ENCODE measurements at regions not wholly inside any gene's neighbourhood (a gene's known extent, or its start where the extent isn't known, plus 50 kb on each side); places are given as distances from the start of the nearest gene placed in this dataset.
"Not testable (repeated sequence)": the region's sequence is repeated elsewhere in the genome, so short reads cannot be mapped to it uniquely, and the experiment has no call there.

GRCh38 chr3:72655131-72655551 lies 193.1 kb downstream of the SHQ1 start:
- no peak for DNase-seq
- Mint-ChIP-seq H3K4me3 (no peak overlapping the region), H3K27ac (no peak overlapping the region), H3K9me3 (peaks cover 4% of the 10 kb centered on the region), H3K27me3 (peaks cover 17% of the 10 kb centered on the region), H3K36me3 (no peaks in the 10 kb centered on the region), H3K4me1 (peaks cover 12% of the 10 kb centered on the region)
- CTCF ChIA-PET: no interaction called here

DNA sequence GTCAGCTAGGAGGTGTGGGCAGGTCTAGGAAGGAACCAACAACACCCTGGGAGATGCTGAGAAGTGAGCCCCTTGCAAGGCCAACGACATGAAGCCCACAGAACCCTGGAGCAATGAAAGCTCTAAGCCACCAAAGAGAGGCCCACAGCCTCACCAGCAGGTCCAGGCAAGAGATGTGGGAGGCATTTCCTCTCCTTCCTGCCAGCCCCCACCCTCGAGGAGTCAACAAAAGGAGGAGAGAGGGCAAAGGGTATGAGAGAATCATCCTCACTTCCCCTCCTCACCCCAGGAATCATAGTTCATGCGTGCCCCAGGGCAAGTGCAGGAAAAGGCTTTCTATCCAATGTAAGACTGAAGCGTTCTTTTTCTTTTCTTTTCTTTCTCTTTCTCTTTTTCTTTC lies 195.8 kb downstream of the SHQ1 start:
- CTCF ChIA-PET: no interaction called here
- H3K27me3 Mint-ChIP-seq: peaks cover 17% of the 10 kb centered on the region
- DNase-seq: no peak
- H3K27ac Mint-ChIP-seq: no peak overlapping the region
- H3K4me1 Mint-ChIP-seq: peaks cover 2% of the 10 kb centered on the region
- H3K9me3 Mint-ChIP-seq: peaks cover 4% of the 10 kb centered on the region
- H3K4me3 Mint-ChIP-seq: no peak overlapping the region
- no peaks in the 10 kb centered on the region for H3K36me3 Mint-ChIP-seq

GRCh38 chr3:72651498-72651897 lies 196.7 kb downstream of the SHQ1 start:
- Mint-ChIP-seq H3K27ac (no peak overlapping the region), H3K9me3 (peaks cover 4% of the 10 kb centered on the region), H3K36me3 (no peaks in the 10 kb centered on the region), H3K4me3 (no peak overlapping the region), H3K27me3 (peaks cover 17% of the 10 kb centered on the region), H3K4me1 (no peaks in the 10 kb centered on the region)
- no peak for DNase-seq
- CTCF ChIA-PET: no interaction called here

- CTCF ChIA-PET: no interaction called here
- H3K4me1 Mint-ChIP-seq: no peaks in the 10 kb centered on the region
- peaks cover under 1% of the 10 kb centered on the region for H3K9me3 Mint-ChIP-seq
- DNase-seq: no peak
- no peaks in the 10 kb centered on the region for H3K27me3 Mint-ChIP-seq
- no peak overlapping the region for H3K27ac Mint-ChIP-seq
- H3K4me3 Mint-ChIP-seq: no peak overlapping the region
- no peaks in the 10 kb centered on the region for H3K36me3 Mint-ChIP-seq
Measured at GRCh38 chr3:72646263-72646662, 202.0 kb downstream of the SHQ1 start.

DNA sequence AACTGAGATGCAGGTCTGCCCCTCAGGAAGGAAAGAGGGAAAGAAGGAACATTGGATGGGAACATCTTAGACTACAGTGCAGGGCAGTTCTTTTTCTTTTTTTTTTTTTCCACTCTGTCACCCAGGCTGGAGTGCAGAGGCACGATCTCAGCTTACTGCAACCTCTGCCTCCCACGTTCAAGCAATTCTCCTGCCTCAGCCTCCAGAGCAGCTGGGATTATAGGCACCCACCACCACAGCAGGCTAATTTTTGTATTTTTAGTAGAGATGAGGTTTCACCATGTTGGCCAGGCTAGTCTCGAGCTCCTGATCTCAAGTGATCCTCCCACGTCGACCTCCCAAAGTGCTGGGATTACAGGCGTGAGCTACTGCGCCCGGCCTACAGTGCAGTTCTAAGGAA lies 204.6 kb downstream of the SHQ1 start:
- H3K4me1 Mint-ChIP-seq, H3K4me3 Mint-ChIP-seq, CTCF ChIA-PET, H3K27me3 Mint-ChIP-seq, H3K27ac Mint-ChIP-seq, DNase-seq, H3K9me3 Mint-ChIP-seq, H3K36me3 Mint-ChIP-seq: not testable (repeated sequence)

DNA sequence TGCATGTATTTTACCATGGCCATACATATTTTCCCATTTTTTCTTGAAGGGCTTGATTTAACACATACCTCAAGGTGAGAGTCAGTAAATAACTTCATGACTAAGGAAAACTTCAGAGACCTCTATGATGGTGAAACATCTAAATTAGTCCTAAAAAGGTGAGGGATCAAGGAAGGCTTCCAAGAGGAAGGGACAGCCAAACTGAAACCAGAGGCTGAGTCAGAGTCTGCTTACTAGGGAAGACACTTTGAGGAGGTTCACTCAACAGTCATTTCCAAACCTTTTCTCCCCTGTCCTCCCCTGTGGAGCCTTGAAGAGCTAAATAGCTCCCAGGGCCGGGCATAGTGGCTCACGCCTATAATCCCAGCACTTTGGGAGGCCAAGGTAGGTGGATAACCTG lies 206.6 kb downstream of the SHQ1 start:
- H3K4me1 Mint-ChIP-seq: peaks cover 2% of the 10 kb centered on the region
- DNase-seq: no peak
- H3K27me3 Mint-ChIP-seq: no peaks in the 10 kb centered on the region
- no peak overlapping the region for H3K27ac Mint-ChIP-seq
- H3K9me3 Mint-ChIP-seq: no peaks in the 10 kb centered on the region
- no peak overlapping the region for H3K4me3 Mint-ChIP-seq
- H3K36me3 Mint-ChIP-seq: no peaks in the 10 kb centered on the region
- CTCF ChIA-PET: no interaction called here

- no peaks in the 10 kb centered on the region for H3K9me3 Mint-ChIP-seq
- CTCF ChIA-PET: no interaction called here
- no peak overlapping the region for H3K4me3 Mint-ChIP-seq
- peaks cover 2% of the 10 kb centered on the region for H3K4me1 Mint-ChIP-seq
- DNase-seq: no peak
- H3K36me3 Mint-ChIP-seq: no peaks in the 10 kb centered on the region
- no peaks in the 10 kb centered on the region for H3K27me3 Mint-ChIP-seq
- no peak overlapping the region for H3K27ac Mint-ChIP-seq
Measured at GRCh38 chr3:72641072-72641471, 207.2 kb downstream of the SHQ1 start.

- H3K4me3 Mint-ChIP-seq: no peak overlapping the region
- no peaks in the 10 kb centered on the region for H3K27me3 Mint-ChIP-seq
- H3K36me3 Mint-ChIP-seq: no peaks in the 10 kb centered on the region
- no peaks in the 10 kb centered on the region for H3K9me3 Mint-ChIP-seq
- CTCF ChIA-PET: interaction anchor here (1.3 kb wide), 1 partner anchor 33 kb away, joined by 3 read pairs; no protein-coding TSS in a partner anchor
- no peak for DNase-seq
- H3K27ac Mint-ChIP-seq: no peak overlapping the region
- H3K4me1 Mint-ChIP-seq: peaks cover 4% of the 10 kb centered on the region
Measured at GRCh38 chr3:72636969-72637597, 211.2 kb downstream of the SHQ1 start.

DNA sequence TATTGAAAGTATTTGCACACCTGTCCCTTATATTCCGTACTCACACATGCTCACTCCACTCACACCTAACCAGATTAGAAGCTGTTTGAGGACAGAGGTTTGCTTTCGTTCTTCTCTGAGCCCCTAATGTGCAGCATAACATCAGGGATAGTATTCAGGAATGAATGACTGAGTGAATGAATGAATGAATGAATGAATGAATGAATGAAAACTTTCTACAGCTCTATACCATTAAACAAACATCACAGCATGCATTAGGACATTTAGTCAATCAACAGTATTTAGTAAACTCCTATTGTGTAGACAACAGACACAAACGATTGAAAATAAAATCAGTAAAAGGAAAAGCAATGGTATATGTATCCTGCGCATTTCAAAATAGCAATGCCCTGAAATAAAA lies 212.7 kb downstream of the SHQ1 start:
- peaks cover 4% of the 10 kb centered on the region for H3K4me1 Mint-ChIP-seq

GRCh38 chr3:72634128-72634527 lies 214.1 kb downstream of the SHQ1 start:
- no peak for DNase-seq
- H3K4me1 Mint-ChIP-seq: peaks cover 9% of the 10 kb centered on the region
- H3K9me3 Mint-ChIP-seq: peaks cover 2% of the 10 kb centered on the region
- no peaks in the 10 kb centered on the region for H3K36me3 Mint-ChIP-seq
- CTCF ChIA-PET: interaction anchor here (1.6 kb wide), 1 partner anchor 151 kb away, joined by 3 read pairs; no protein-coding TSS in a partner anchor
- H3K27me3 Mint-ChIP-seq: no peaks in the 10 kb centered on the region
- H3K27ac Mint-ChIP-seq: no peak overlapping the region
- no peak overlapping the region for H3K4me3 Mint-ChIP-seq

More for the DNA sequence above, 212.7 kb downstream of the SHQ1 start:
- no peaks in the 10 kb centered on the region for H3K27me3 Mint-ChIP-seq
- H3K9me3 Mint-ChIP-seq: peaks cover 2% of the 10 kb centered on the region
- H3K27ac Mint-ChIP-seq: no peak overlapping the region
- no peaks in the 10 kb centered on the region for H3K36me3 Mint-ChIP-seq
- CTCF ChIA-PET: no interaction called here
- no peak for DNase-seq
- H3K4me3 Mint-ChIP-seq: no peak overlapping the region

- Mint-ChIP-seq H3K27me3 (no peaks in the 10 kb centered on the region), H3K4me3 (no peak overlapping the region), H3K9me3 (peaks cover 2% of the 10 kb centered on the region), H3K4me1 (peaks cover 15% of the 10 kb centered on the region), H3K36me3 (no peaks in the 10 kb centered on the region), H3K27ac (no peak overlapping the region)
- DNase-seq: no peak
- CTCF ChIA-PET: interaction anchor here (0.9 to 1.6 kb wide), 2 partner anchors 33 to 150 kb away, joined by 3 read pairs; no protein-coding TSS in a partner anchor
Measured at GRCh38 chr3:72633534-72633933, 214.7 kb downstream of the SHQ1 start.

DNA sequence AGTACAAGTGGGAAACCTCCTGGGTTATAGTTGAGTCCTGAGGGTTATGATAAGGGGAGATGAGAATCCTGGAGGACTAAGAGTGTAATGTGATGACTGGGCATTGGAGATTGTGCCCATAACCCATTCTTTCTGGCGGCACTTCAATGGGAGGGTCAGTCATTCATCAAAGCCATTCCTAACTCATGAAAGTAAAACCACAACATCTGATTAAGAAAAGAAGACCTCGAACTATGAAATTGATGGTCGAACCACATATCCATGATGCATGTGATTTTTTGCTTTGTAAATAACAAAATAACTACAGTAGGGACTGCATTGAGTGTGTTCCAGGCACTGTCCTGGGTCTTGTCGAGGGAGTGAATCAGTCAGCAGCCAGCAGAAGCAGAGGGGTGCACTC lies 215.1 kb downstream of the SHQ1 start:
- Mint-ChIP-seq H3K27me3 (no peaks in the 10 kb centered on the region), H3K36me3 (no peaks in the 10 kb centered on the region), H3K4me3 (no peak overlapping the region), H3K4me1 (peaks cover 20% of the 10 kb centered on the region), H3K9me3 (peaks cover 2% of the 10 kb centered on the region), H3K27ac (no peak overlapping the region)
- CTCF ChIA-PET: interaction anchor here (0.9 to 1.6 kb wide), 2 partner anchors 33 to 150 kb away, joined by 3 read pairs; no protein-coding TSS in a partner anchor
- DNase-seq: no peak

DNA sequence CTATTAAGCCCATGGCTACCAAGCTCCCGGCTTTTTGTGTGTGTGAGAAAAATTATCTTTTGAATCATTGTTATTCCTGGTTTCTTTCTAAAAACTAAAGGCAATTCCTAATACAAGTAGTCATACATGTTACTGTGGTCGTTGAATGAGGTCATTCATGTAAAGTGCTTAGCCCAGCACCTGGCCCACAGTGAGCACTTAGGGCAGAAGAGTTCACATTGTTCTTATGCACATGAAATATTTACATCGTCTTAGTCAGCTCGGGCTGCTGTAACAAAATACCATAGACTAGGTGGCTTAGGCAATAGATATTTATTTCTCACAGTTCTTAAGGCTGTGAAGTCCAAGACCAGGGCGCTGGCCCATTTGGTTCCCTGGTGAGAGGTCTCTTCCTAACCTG lies 216.1 kb downstream of the SHQ1 start:
- Mint-ChIP-seq H3K27me3 (no peaks in the 10 kb centered on the region), H3K27ac (no peak overlapping the region), H3K4me3 (no peak overlapping the region), H3K36me3 (no peaks in the 10 kb centered on the region), H3K4me1 (peaks cover 28% of the 10 kb centered on the region), H3K9me3 (peaks cover 2% of the 10 kb centered on the region)
- DNase-seq: no peak
- CTCF ChIA-PET: no interaction called here

DNA sequence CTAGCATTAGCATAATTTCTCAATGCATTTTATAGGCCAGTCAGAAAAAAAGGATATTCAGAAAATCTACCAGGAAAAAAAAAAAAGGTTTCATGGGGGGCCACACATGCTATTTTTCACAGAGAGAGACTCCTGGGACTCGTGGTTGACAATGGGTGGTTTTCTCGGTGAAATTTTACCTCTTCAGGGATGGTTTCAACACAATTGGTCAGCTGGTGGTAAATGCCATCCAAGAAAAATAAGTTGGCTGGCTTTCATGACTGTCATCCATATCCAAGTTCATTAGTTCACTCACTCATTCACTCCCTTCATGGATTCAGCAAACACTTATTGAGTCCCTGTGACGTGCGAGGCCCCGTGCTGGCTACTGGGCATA lies 217.3 kb downstream of the SHQ1 start:
- DNase-seq: no peak
- peaks cover 30% of the 10 kb centered on the region for H3K4me1 Mint-ChIP-seq
- no peaks in the 10 kb centered on the region for H3K27me3 Mint-ChIP-seq
- no peaks in the 10 kb centered on the region for H3K36me3 Mint-ChIP-seq
- CTCF ChIA-PET: no interaction called here
- no peak overlapping the region for H3K4me3 Mint-ChIP-seq
- no peak overlapping the region for H3K27ac Mint-ChIP-seq
- H3K9me3 Mint-ChIP-seq: peaks cover 2% of the 10 kb centered on the region

DNA sequence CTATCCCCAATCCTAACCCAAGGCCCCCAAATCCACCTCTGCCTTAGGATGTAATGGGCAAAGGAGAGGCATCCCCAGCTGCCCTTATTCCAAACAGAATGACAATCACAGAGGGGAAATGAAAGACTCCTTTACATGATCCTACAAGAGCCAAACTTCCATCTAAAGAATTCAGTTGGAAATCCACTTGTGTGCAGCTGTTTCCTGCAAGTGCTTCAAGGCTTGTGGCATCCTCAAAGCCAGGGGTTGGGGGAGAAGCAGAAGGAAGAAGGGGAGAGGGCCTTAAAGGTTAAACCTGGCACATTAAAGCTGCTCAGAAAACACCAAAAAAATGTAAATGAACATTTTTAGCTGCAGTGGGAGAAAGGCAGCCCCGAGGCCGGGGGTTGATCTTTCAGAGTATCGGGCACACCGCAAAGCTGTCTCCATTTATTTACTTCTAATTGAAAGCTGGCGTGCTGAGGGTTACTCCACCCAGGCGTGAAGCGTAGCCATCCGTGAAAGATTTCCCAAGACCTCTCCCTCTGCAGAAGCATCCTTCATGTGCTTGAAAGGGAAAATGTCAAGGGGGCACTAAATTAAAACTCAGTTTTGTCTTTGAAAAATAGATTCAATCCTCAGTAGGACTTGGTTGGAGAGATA lies 217.8 kb downstream of the SHQ1 start:
- Mint-ChIP-seq H3K36me3 (no peaks in the 10 kb centered on the region), H3K4me1 (peaks cover 30% of the 10 kb centered on the region), H3K4me3 (no peak overlapping the region), H3K27ac (no peak overlapping the region), H3K9me3 (peaks cover 2% of the 10 kb centered on the region), H3K27me3 (no peaks in the 10 kb centered on the region)
- DNase-seq: no peak
- CTCF ChIA-PET: interaction anchor here (0.5 kb wide), 1 partner anchor 591 kb away, joined by 3 read pairs; no protein-coding TSS in a partner anchor

Data from activated naive CD4-positive, alpha-beta T cell treated with anti-CD3 and anti-CD28 coated beads, Interleukin-2, amount 10 ng/mL, durations not matched to agents 7 days and 5 days (primary cell).